Fibroblast of the aortic adventitia (primary cell): ENCODE measurements at regions not wholly inside any gene's neighbourhood (a gene's known extent, or its start where the extent isn't known, plus 50 kb on each side); places are given as distances from the start of the nearest gene placed in this dataset.

Experiments
- DNase-seq: peaks from one replicate; pipeline ENCODE4 v3.0.0-alpha.2; 2010; ENCODE audit warnings: low read depth
- H3K4me3 ChIP-seq: 2 replicates; pipeline ENCODE4 v1.5.1; 2011; ENCODE audit warnings: low read depth, mild to moderate bottlenecking, control low read depth, low read length, moderate library complexity
- TF ChIP-seq, protein P1 (sequence below): IDR thresholded peaks from 2 replicates; pipeline ENCODE4 v1.5.1; 2011; ENCODE audit warnings: mild to moderate bottlenecking, low read length, control low read depth, inconsistent platforms; ENCODE audit not compliant: insufficient read depth

- DNase-seq: no peak
- TF ChIP-seq, protein P1, sequence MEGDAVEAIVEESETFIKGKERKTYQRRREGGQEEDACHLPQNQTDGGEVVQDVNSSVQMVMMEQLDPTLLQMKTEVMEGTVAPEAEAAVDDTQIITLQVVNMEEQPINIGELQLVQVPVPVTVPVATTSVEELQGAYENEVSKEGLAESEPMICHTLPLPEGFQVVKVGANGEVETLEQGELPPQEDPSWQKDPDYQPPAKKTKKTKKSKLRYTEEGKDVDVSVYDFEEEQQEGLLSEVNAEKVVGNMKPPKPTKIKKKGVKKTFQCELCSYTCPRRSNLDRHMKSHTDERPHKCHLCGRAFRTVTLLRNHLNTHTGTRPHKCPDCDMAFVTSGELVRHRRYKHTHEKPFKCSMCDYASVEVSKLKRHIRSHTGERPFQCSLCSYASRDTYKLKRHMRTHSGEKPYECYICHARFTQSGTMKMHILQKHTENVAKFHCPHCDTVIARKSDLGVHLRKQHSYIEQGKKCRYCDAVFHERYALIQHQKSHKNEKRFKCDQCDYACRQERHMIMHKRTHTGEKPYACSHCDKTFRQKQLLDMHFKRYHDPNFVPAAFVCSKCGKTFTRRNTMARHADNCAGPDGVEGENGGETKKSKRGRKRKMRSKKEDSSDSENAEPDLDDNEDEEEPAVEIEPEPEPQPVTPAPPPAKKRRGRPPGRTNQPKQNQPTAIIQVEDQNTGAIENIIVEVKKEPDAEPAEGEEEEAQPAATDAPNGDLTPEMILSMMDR: no peak
- no peak overlapping the region for H3K4me3 ChIP-seq
Observed at GRCh38 chr2:6081955-6082624, 389.9 kb downstream of the SOX11 start.

DNA sequence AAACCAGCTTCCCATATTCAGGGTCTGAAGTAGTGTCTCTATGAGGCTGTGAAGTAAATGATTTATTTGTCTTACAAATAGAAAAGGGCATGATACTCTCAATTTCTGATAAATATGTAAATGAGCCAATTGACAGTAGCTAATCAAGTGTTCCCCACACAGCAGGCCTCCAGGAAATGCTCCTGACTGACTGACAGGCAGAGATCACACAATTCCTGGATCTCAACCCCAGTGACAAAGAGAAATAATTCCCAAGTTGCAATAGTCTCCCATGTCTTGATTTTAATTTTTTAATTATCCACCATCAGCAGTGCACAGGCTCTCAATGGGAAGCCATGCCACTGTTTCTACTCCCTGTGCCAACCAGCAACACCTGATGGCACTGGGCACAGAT lies 390.4 kb downstream of the SOX11 start:
- no peak for DNase-seq
- no peak overlapping the region for H3K4me3 ChIP-seq
- TF ChIP-seq, protein P1: no peak

- TF ChIP-seq, protein P1: no peak
Observed at GRCh38 chr2:6083136-6083535, 391.0 kb downstream of the SOX11 start.

DNA sequence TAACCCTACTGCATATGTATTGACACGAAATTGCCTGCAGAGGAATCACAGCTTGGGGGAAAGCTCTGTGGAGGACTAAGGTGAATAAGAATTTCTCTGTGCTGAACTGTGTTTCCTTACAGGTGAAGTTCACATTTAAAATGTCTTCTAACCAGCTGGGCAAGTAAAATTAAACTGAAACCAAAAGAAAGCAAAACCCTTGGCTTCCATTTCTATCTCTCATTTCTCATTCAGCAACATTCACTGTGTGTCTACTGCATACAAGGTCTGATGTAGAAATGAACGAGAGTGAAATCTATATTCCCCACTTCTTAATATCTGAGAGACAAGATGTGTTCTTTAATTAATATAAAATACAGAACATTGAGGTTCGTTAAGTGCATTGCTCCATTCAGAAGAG lies 397.3 kb downstream of the SOX11 start:
- TF ChIP-seq, protein P1: no peak
- DNase-seq: no peak
- no peak overlapping the region for H3K4me3 ChIP-seq

More at GRCh38 chr2:6083136-6083535, 391.0 kb downstream of the SOX11 start:
- H3K4me3 ChIP-seq: no peak overlapping the region
- DNase-seq: no peak

DNA sequence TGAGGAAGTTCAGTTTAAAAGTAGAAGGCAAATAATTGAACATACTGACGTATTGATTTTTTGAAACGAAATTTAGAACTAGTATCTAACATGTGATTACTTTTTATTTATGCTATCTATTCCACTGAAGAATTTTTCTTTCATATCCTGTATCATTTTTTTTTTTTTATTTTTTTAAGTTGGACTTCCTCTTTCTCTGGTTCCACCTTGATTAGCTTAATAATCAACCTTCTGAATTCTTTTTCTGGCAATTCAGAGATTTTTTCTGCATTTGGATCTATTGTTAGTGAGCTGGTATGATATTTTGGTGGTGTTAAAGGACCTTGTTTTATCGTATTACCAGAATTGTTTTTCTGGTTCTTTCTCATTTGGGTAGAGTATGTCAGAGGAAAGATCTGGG lies 411.2 kb downstream of the SOX11 start:
- no peak overlapping the region for H3K4me3 ChIP-seq
- TF ChIP-seq, protein P1: no peak
- DNase-seq: no peak

- no peak for DNase-seq
- no peak overlapping the region for H3K4me3 ChIP-seq
- TF ChIP-seq, protein P1: no peak
Observed at GRCh38 chr2:6103949-6104348, 411.8 kb downstream of the SOX11 start.

DNA sequence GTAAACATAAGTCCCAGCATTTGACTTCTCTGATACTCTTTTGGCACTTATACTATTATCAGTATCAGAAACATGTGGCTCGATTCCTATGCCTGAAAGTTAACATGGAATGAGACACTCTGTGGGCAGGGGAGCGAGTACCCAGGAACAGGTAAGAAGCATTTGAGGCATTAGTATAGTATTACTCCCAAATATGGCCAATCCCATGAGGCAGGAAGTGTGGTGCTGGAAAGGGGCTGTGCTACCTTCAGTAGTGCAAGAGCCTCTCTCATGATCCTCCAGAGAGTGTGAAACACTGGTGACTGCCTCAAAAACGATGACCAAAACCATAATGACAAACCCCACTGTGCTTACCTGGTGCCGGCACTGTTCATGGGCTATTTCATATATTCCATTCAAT lies 415.1 kb downstream of the SOX11 start:
- DNase-seq: no peak
- H3K4me3 ChIP-seq: no peak overlapping the region
- TF ChIP-seq, protein P1: no peak
